ENCODE measurements at regions not wholly inside any gene's neighbourhood (a gene's known extent, or its start where the extent isn't known, plus 50 kb on each side); places are given as distances from the start of the nearest gene placed in this dataset.

DNA sequence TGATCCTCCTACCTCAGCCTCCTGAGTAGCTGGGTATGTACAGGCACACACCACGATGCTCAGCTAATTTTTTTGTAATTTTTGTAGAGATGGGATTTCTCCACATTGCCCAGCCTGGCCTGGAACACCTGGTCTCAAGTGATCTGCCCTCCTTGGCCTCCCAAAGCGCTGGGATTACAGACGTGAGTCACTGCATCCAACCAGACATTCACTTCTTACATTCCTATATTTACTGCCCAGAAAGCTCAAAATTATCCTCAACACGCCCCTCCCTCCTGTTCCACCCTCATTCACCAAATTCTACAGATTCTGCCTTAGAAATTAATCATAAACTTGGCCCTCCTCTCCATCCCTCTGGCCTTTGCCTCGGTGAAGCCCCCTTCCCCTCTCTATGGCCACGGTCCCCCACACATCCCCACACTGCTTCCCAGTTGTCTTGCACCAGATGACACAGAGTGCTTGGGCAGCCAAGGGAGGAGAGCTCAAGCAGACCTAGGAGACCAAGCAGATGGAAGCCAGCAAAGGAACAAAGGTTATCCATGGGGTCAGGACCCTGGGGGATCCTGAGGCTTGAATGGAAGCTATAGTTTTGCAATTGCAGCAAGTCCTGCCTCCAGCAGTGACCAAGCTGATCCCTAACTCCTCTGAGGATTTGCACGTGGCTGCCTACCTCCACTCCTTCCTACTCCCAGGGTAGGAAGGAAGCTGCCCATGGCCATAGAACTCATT is 213.2 kb upstream of the FOXN3 start:
- H3K27me3 Mint-ChIP-seq: peaks cover 6% of the 10 kb centered on the region
- no peak overlapping the region for H3K27ac Mint-ChIP-seq
- H3K4me1 Mint-ChIP-seq (ENCODE audit: unreplicated experiment): peaks cover 15% of the 10 kb centered on the region
- no peak for DNase-seq (ENCODE audit: extremely low spot score, unreplicated experiment)
- H3K9me3 Mint-ChIP-seq: peaks cover 8% of the 10 kb centered on the region
- no peak overlapping the region for H3K4me3 Mint-ChIP-seq
- no peaks in the 10 kb centered on the region for H3K36me3 Mint-ChIP-seq
- TF ChIP-seq CTCF (conservative IDR thresholded peaks at IDR 0.05): no peak

GRCh38 chr14:89629383-89629782 is 212.3 kb upstream of the FOXN3 start:
- Mint-ChIP-seq H3K9me3 (peaks cover 8% of the 10 kb centered on the region), H3K4me1 (ENCODE audit: unreplicated experiment) (peaks cover 21% of the 10 kb centered on the region), H3K4me3 (no peak overlapping the region), H3K27me3 (peaks cover 6% of the 10 kb centered on the region), H3K27ac (no peak overlapping the region), H3K36me3 (no peaks in the 10 kb centered on the region)
- DNase-seq (ENCODE audit: extremely low spot score, unreplicated experiment): no peak
- TF ChIP-seq CTCF (conservative IDR thresholded peaks at IDR 0.05): no peak

DNA sequence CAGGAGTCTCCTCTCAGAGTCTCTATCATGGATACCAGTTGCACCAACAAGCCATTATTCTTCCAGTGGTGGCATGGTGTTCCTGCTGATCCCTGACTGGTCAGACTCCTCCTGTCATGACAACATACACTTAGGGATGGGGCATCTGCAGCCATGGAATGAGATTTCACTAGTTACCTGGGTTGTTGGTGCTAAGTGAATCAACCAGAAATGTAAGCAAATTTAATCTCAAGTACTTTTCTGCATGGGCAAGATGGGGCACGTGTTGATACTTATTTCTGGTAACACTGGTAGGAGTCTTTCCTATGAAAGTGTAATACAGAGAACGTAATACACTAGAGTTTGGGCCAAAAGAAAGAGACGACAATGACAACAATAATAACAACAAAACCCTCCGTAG is 211.5 kb upstream of the FOXN3 start:
- no peaks in the 10 kb centered on the region for H3K36me3 Mint-ChIP-seq
- H3K27ac Mint-ChIP-seq: no peak overlapping the region
- no peak overlapping the region for H3K4me3 Mint-ChIP-seq
- no peak for DNase-seq (ENCODE audit: extremely low spot score, unreplicated experiment)
- H3K27me3 Mint-ChIP-seq: peaks cover 6% of the 10 kb centered on the region
- H3K9me3 Mint-ChIP-seq: peaks cover 8% of the 10 kb centered on the region
- TF ChIP-seq CTCF (conservative IDR thresholded peaks at IDR 0.05): no peak
- peaks cover 21% of the 10 kb centered on the region for H3K4me1 Mint-ChIP-seq (ENCODE audit: unreplicated experiment)

GRCh38 chr14:89626233-89626806 is 209.3 kb upstream of the FOXN3 start:
- Mint-ChIP-seq H3K4me3 (no peak overlapping the region), H3K27me3 (peaks cover 9% of the 10 kb centered on the region), H3K4me1 (ENCODE audit: unreplicated experiment) (peaks cover 21% of the 10 kb centered on the region), H3K36me3 (no peaks in the 10 kb centered on the region), H3K27ac (no peak overlapping the region), H3K9me3 (peaks cover 8% of the 10 kb centered on the region)
- no peak for TF ChIP-seq CTCF (conservative IDR thresholded peaks at IDR 0.05)
- DNase-seq (ENCODE audit: extremely low spot score, unreplicated experiment): no peak

DNA sequence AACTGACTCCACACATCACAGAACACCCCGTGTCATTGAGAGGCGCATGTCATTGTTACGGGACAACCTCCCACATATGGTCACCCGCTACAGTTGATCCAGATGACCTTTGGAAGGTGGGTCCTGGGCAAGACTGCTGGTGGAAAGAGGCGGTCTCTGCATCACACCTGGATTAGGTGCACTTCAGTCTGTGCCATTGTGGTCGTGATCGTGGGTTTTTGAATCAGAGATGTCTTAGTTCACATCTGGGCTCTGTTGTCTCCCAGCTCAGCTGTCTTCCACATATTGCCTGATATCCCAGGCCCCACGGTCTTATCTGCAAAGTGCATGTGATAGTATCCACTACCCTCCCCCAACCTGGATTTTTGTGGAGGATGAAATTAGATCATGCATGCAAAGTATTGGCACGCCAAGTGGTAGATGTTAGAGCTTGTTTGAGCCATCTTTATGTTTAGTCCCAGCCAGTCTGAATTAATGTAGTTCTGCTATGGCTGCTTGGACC is 208.7 kb upstream of the FOXN3 start:
- no peak for TF ChIP-seq CTCF (conservative IDR thresholded peaks at IDR 0.05)

More for the DNA sequence above, 208.7 kb upstream of the FOXN3 start:
- H3K9me3 Mint-ChIP-seq: peaks cover 8% of the 10 kb centered on the region
- H3K4me3 Mint-ChIP-seq: no peak overlapping the region
- no peaks in the 10 kb centered on the region for H3K36me3 Mint-ChIP-seq
- no peak overlapping the region for H3K27ac Mint-ChIP-seq
- DNase-seq (ENCODE audit: extremely low spot score, unreplicated experiment): no peak
- H3K4me1 Mint-ChIP-seq (ENCODE audit: unreplicated experiment): peaks cover 23% of the 10 kb centered on the region
- H3K27me3 Mint-ChIP-seq: peaks cover 12% of the 10 kb centered on the region
